DND-41 (cell line): ENCODE measurements at regions not wholly inside any gene's neighbourhood (a gene's known extent, or its start where the extent isn't known, plus 50 kb on each side); places are given as distances from the start of the nearest gene placed in this dataset.

Source experiments
- ATAC-seq: fragments of 200-7000 bp; cut with Tn5 transposase; 3 replicates; pipeline ENCODE4 v1.9.1; 2021; ENCODE audit warnings: low read depth; ENCODE audit not compliant: insufficient read depth
- DNase-seq: peaks from one replicate; pipeline ENCODE4 v3.0.0-alpha.2; 2020
- H2AFZ ChIP-seq: 2 replicates; pipeline ENCODE4 v1.6.0; 2012; ENCODE audit warnings: low read depth, low read length
- H3K27ac ChIP-seq: 2 replicates; pipeline ENCODE4 v1.5.1; 2012; ENCODE audit warnings: low read length, inconsistent platforms
- H3K27me3 ChIP-seq: fragments of 200-600 bp; sonication (generic); 2 replicates; pipeline ENCODE4 v1.6.0; 2012; ENCODE audit warnings: low read length, mild to moderate bottlenecking, inconsistent platforms; ENCODE audit not compliant: insufficient read depth, poor library complexity
- H3K36me3 ChIP-seq: 2 replicates; pipeline ENCODE4 v1.5.1; 2012; ENCODE audit warnings: low read length, inconsistent platforms; ENCODE audit not compliant: insufficient read depth
- H3K4me1 ChIP-seq: 2 replicates; pipeline ENCODE4 v1.5.1; 2012; ENCODE audit warnings: mild to moderate bottlenecking, low read length; ENCODE audit not compliant: insufficient read depth
- H3K4me2 ChIP-seq: 2 replicates; pipeline ENCODE4 v1.6.0; 2012; ENCODE audit warnings: mild to moderate bottlenecking, moderate library complexity, low read length, inconsistent platforms; ENCODE audit not compliant: insufficient read depth
- H3K4me3 ChIP-seq, 2 experiments: fragments of 200-600 bp in 1 of 2; shearing (Covaris generic) in 1 of 2; 2 replicates each; pipeline ENCODE4 v1.5.1; 2012 to 2016; ENCODE audit warnings: inconsistent platforms in 2 of 2, low read length in 2 of 2, mild to moderate bottlenecking in 2 of 2, low read depth in 1 of 2, moderate library complexity in 1 of 2
- H3K79me2 ChIP-seq: 2 replicates; pipeline ENCODE4 v1.6.0; 2012; ENCODE audit warnings: low read length, inconsistent platforms; ENCODE audit not compliant: insufficient read depth
- H3K9ac ChIP-seq: 2 replicates; pipeline ENCODE4 v1.6.0; 2012; ENCODE audit warnings: low read depth, mild to moderate bottlenecking, inconsistent platforms, low read length, moderate library complexity
- H3K9me3 ChIP-seq: 2 replicates; pipeline ENCODE4 v1.5.1; 2012; ENCODE audit warnings: low read length, moderate library complexity, mild to moderate bottlenecking, inconsistent platforms; ENCODE audit not compliant: insufficient read depth, severe bottlenecking
- H4K20me1 ChIP-seq: 2 replicates; pipeline ENCODE4 v1.6.0; 2012; ENCODE audit warnings: low read length; ENCODE audit not compliant: insufficient read depth
- EZH2 ChIP-seq: IDR thresholded peaks from 3 replicates; pipeline ENCODE4 v1.6.1; 2012; ENCODE audit warnings: borderline replicate concordance, low read depth, mild to moderate bottlenecking, moderate library complexity, low read length, inconsistent platforms; ENCODE audit not compliant: severe bottlenecking
- TF ChIP-seq, protein P1 (sequence below): IDR thresholded peaks from 2 replicates; pipeline ENCODE4 v1.5.1; 2012; ENCODE audit warnings: borderline replicate concordance, low read length, moderate library complexity, mild to moderate bottlenecking; ENCODE audit not compliant: poor library complexity, severe bottlenecking; ENCODE audit errors: extremely low read depth

- H3K4me3 ChIP-seq = no peak overlapping the region
- no peak overlapping the region for H3K4me2 ChIP-seq
- H3K27me3 ChIP-seq = no peaks in the 10 kb centered on the region
- H3K36me3 ChIP-seq = no peaks in the 10 kb centered on the region
- H3K79me2 ChIP-seq = no peaks in the 10 kb centered on the region
- peaks cover 3% of the 10 kb centered on the region for H3K4me1 ChIP-seq
- H4K20me1 ChIP-seq = no peaks in the 10 kb centered on the region
- H3K27ac ChIP-seq = no peak overlapping the region
- TF ChIP-seq, protein P1, sequence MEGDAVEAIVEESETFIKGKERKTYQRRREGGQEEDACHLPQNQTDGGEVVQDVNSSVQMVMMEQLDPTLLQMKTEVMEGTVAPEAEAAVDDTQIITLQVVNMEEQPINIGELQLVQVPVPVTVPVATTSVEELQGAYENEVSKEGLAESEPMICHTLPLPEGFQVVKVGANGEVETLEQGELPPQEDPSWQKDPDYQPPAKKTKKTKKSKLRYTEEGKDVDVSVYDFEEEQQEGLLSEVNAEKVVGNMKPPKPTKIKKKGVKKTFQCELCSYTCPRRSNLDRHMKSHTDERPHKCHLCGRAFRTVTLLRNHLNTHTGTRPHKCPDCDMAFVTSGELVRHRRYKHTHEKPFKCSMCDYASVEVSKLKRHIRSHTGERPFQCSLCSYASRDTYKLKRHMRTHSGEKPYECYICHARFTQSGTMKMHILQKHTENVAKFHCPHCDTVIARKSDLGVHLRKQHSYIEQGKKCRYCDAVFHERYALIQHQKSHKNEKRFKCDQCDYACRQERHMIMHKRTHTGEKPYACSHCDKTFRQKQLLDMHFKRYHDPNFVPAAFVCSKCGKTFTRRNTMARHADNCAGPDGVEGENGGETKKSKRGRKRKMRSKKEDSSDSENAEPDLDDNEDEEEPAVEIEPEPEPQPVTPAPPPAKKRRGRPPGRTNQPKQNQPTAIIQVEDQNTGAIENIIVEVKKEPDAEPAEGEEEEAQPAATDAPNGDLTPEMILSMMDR = no peak
- TF ChIP-seq EZH2 = no peak
- no peak overlapping the region for H2AFZ ChIP-seq
- no peaks in the 10 kb centered on the region for H3K9me3 ChIP-seq
- ATAC-seq = no peak
- no peak for DNase-seq
- no peak overlapping the region for H3K9ac ChIP-seq
Observed at GRCh38 chr4:108426493-108426892, 193.9 kb upstream of the RPL34 start.

DNA sequence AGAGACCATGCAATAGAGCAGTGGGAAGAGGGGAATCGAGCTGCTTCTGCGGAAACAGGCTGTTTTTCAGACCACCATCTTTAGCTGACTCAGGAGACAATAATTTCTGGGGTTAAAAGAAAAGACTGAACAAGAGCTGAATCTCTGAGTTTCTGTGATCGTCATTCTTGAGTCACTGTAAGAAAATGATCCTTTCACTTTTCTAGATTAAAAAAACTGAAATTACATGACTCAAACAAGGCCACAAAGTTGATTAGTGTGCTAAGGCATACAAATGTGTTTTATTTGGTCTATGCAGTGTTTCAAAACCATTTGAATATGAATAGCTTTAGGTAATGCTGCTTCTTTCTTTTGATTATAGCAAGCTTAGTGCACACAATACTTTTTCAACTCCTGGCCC, 194.4 kb upstream of the RPL34 start:
- H3K79me2 ChIP-seq = no peaks in the 10 kb centered on the region
- DNase-seq = no peak
- no peaks in the 10 kb centered on the region for H4K20me1 ChIP-seq
- H3K4me3 ChIP-seq = no peak overlapping the region
- TF ChIP-seq, protein P1 = no peak
- TF ChIP-seq EZH2 = no peak
- H3K9me3 ChIP-seq = no peaks in the 10 kb centered on the region
- no peak overlapping the region for H3K27ac ChIP-seq
- no peaks in the 10 kb centered on the region for H3K36me3 ChIP-seq
- no peak overlapping the region for H3K4me2 ChIP-seq
- ATAC-seq = no peak
- no peaks in the 10 kb centered on the region for H3K4me1 ChIP-seq
- H2AFZ ChIP-seq = no peak overlapping the region
- no peaks in the 10 kb centered on the region for H3K27me3 ChIP-seq
- no peak overlapping the region for H3K9ac ChIP-seq

- Histone ChIP-seq H3K36me3 (no peaks in the 10 kb centered on the region), H3K9ac (no peak overlapping the region), H3K27ac (peak overlapping the region; percentile 3; the same call in 1 of the 2 replicates), H3K4me3 (no peak overlapping the region), H3K9me3 (no peaks in the 10 kb centered on the region), H2AFZ (no peak overlapping the region; the same call in 1 of the 2 replicates), H4K20me1 (no peaks in the 10 kb centered on the region), H3K27me3 (no peaks in the 10 kb centered on the region), H3K4me1 (peaks cover 15% of the 10 kb centered on the region), H3K79me2 (no peaks in the 10 kb centered on the region), H3K4me2 (no peak overlapping the region)
- TF ChIP-seq, protein P1 = no peak
- TF ChIP-seq EZH2 = no peak
- ATAC-seq (no peak), DNase-seq (no peak)
Observed at GRCh38 chr4:108417923-108418322, 202.5 kb upstream of the RPL34 start.

DNA sequence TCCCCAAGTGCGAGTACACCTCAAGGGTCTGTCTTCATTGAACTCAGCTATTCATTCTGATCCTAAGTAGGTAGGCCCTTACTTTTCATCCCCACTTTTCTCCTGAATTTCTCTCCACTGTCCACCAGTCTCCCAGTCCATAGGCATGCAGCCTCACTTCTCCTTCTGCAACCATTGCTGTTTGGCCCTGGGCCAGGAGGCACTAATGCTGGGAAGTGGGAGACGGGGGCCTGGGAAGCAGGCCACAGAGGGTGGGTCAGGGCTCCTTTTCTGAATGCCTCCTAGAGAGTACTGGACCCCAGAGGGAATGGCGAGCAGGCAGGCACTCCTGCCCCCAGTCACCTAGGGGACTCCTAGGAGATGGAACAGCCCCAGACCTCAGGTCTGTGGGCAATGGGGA, 203.5 kb upstream of the RPL34 start:
- H3K36me3 ChIP-seq = no peaks in the 10 kb centered on the region
- H4K20me1 ChIP-seq = no peaks in the 10 kb centered on the region
- H3K27me3 ChIP-seq = no peaks in the 10 kb centered on the region
- peaks cover 15% of the 10 kb centered on the region for H3K4me1 ChIP-seq
- H3K79me2 ChIP-seq = no peaks in the 10 kb centered on the region
- ATAC-seq (no peak), DNase-seq (no peak)
- no peaks in the 10 kb centered on the region for H3K9me3 ChIP-seq
- no peak for TF ChIP-seq EZH2
- TF ChIP-seq, protein P1 = no peak
- peak overlapping the region; percentile 39 for H3K27ac ChIP-seq
- H3K4me3 ChIP-seq = no peak overlapping the region
- no peak overlapping the region for H3K4me2 ChIP-seq
- H3K9ac ChIP-seq = no peak overlapping the region
- no peak overlapping the region for H2AFZ ChIP-seq
